Stimulated activated naive CD8-positive, alpha-beta T cell treated with anti-CD3 and anti-CD28 coated beads, Interleukin-15, amount 100 ng/mL, for 72 hours (primary cell): ENCODE measurements at regions not wholly inside any gene's neighbourhood (a gene's known extent, or its start where the extent isn't known, plus 50 kb on each side); places are given as distances from the start of the nearest gene placed in this dataset.
A peak's percentile ranks its signal among the peaks of the same experiment; 100 is the strongest.

Experiments
- ATAC-seq: fragments of 150-1000 bp; cut with Tn5 transposase; 2 replicates; pipeline ENCODE4 v1.10.0; 2021; ENCODE audit warnings: mild to moderate bottlenecking, moderate library complexity
- DNase-seq, 2 donors: peaks; one replicate each; pipeline ENCODE4 v3.0.0; 2021 to 2022
- H3K27ac Mint-ChIP-seq, 2 donors: one replicate each; pipeline ENCODE4 v1.8.0; 2022; ENCODE audit warnings: mild to moderate bottlenecking in 2 of 2, mixed read lengths in 2 of 2, moderate library complexity in 2 of 2
- H3K27me3 Mint-ChIP-seq: one replicate; pipeline ENCODE4 v1.8.0; 2022; ENCODE audit warnings: mixed read lengths
- H3K4me1 Mint-ChIP-seq: one replicate; pipeline ENCODE4 v1.8.0; 2022; ENCODE audit warnings: mild to moderate bottlenecking, mixed read lengths
- H3K4me3 Mint-ChIP-seq, 2 donors: one replicate each; pipeline ENCODE4 v1.8.0; 2022; ENCODE audit warnings: mild to moderate bottlenecking in 2 of 2, mixed read lengths in 2 of 2, moderate library complexity in 1 of 2
- H3K9me3 Mint-ChIP-seq, 2 donors: one replicate each; pipeline ENCODE4 v1.8.0; 2022; ENCODE audit warnings: mixed read lengths in 2 of 2

DNA sequence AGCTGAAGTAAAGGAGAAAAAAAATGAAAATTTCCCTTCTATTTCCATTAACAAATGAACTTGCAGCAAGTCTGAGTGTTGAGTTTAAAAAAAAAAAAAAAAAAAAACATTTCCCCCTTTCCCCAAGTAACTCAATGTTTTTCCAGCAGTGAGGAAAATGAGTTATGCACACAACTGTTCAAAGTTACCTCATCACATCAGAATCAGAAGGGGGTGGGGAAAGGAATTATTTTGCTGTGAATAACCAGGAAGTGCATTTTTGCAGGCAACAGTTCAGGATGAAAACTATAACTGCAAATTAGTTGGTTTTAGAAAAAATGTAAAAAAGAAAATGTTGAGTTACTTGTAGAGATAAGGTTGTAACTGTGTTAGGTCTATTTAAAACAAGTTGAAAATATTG is 568.9 kb upstream of the CITED2 start:
- no peaks in the 10 kb centered on the region for H3K9me3 Mint-ChIP-seq
- ATAC-seq (no peak), DNase-seq (no peak)
- no peaks in the 10 kb centered on the region for H3K4me1 Mint-ChIP-seq
- H3K27ac Mint-ChIP-seq, result no peak overlapping the region
- H3K4me3 Mint-ChIP-seq, result no peak overlapping the region
- peaks cover 10% of the 10 kb centered on the region for H3K27me3 Mint-ChIP-seq

DNA sequence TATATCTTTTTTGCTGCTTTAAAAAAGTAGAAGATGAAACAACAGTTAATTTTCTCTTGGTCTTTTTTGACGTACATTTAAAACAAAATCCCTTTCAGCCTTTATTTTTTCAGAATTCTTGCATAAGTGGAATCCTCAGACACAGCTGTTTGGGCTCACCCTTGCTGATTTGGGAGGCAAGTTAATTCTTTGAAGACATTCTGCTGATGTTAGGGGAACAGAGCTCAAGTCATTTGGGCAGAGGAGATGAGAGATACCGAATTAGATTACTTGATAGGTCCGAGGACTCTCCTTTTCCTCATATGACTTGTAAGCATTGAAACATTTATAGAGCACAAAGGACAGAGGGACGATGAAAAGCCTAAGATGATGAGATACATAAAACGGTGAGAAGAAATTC is 567.9 kb upstream of the CITED2 start:
- no peak overlapping the region for H3K4me3 Mint-ChIP-seq
- DNase-seq (no peak), ATAC-seq (no peak)
- H3K27ac Mint-ChIP-seq, result peak overlapping the region in 1 of 2 donors; percentile 50
- peaks cover 10% of the 10 kb centered on the region for H3K27me3 Mint-ChIP-seq
- no peaks in the 10 kb centered on the region for H3K9me3 Mint-ChIP-seq
- H3K4me1 Mint-ChIP-seq, result no peaks in the 10 kb centered on the region

DNA sequence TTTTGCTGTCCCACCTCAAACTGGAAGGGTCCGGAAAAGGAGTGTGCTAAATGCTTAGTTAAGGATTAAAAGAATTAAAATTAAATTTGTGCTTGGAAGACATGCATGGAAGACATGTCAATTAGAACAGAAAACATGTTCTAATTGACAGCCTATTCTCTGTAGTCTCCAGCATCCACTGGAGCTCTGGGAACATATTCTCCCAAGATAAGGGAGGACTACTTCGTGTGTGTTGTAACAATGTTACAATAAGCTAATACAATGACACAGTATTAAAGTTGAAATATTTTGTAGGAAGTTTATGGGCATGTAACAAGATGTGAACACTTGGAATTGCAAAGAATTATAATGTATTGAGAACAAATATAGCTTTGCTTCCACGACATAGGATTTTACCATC is 567.4 kb upstream of the CITED2 start:
- Mint-ChIP-seq H3K4me1 (no peaks in the 10 kb centered on the region), H3K27me3 (peaks cover 10% of the 10 kb centered on the region), H3K9me3 (no peaks in the 10 kb centered on the region), H3K4me3 (no peak overlapping the region), H3K27ac (no peak overlapping the region)
- DNase-seq, result no peak
- ATAC-seq, result no peak

DNA sequence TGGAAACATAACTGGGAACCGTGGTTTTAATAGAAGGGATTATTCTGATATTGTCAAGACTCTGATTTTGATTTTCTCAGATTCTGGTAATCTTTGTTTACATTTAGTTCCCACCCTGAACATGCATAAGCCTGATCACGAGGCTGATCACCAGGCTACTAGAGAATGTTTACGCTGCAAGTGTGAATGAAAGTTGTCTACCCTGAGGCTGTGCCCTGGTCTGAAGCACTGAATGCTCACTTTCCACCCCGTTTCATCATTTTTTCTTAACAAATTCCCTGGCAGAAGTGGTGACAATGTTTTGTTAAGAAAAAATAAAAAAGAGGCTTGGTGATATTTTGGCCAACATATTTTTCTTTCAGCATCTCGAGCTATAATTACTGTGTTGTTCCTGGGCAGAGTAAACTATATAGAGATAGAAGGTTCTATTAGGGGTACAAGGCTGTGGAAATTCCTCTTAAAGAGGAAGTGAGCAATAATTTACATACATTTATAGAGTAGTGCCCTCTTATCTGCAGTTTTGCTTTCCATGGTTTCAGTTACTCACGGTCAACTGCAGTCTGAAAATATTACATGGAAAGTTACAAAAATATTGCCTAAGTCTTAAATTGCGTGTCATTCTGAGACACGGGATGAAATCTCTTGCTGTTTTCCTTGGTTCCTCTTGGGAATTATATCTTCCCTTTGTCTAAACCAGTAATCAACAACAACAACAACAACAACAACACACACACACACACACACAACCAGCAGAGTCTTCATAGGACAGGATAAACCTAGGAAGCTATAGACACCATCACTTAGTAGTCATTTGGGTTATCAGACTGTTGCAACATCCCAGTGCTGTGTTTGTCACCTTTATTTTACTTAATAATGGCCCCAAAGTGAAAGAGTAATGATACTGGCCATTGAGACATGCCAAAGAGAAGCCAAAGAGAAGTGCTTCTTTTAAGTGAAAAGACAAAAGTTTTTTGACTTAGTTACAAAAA is 566.6 kb upstream of the CITED2 start:
- Mint-ChIP-seq H3K27me3 (peaks cover 10% of the 10 kb centered on the region), H3K27ac (no peak overlapping the region), H3K4me3 (no peak overlapping the region), H3K4me1 (no peaks in the 10 kb centered on the region), H3K9me3 (no peaks in the 10 kb centered on the region)
- ATAC-seq (no peak), DNase-seq (no peak)

DNA sequence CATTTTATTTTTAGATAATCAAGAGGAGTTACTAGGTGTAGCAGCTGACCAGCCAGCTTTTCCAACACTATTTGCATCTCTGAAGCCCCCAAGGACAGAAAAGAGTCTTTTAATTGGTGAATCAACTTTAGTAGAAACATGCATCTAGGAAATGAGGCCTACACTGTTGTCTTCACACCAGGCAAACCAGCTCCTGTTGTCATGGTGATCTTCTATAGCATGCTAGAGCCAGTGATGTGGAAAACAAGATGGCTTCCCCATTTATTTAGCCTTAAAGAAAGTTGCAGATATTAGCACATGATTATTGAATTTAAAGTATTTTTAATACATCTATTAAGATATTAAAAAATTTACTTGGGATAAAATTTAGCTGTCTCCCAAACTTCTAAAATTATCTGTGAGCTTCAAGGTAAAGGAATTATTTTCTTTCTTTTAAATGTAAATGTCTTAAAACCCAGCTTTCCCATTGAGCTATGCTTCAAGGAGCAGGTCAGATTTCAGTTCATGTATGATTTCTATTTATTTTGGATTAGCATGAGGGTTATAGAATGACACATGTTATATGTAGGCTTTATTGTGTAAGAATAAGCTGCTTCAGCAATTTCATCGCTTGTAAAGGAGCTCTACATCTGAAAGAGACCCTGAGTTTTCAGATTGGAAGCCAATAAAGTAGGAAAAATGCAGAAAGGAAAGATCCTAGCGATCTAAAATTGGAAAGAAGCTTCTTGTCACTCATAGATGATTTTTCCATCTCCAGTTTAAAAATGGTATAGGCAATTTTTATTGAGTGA is 564.9 kb upstream of the CITED2 start:
- ATAC-seq, result no peak
- H3K9me3 Mint-ChIP-seq, result no peaks in the 10 kb centered on the region
- H3K27me3 Mint-ChIP-seq, result peaks cover under 1% of the 10 kb centered on the region
- DNase-seq, result no peak
- H3K4me3 Mint-ChIP-seq, result no peak overlapping the region
- H3K27ac Mint-ChIP-seq, result no peak overlapping the region
- H3K4me1 Mint-ChIP-seq, result no peaks in the 10 kb centered on the region

DNA sequence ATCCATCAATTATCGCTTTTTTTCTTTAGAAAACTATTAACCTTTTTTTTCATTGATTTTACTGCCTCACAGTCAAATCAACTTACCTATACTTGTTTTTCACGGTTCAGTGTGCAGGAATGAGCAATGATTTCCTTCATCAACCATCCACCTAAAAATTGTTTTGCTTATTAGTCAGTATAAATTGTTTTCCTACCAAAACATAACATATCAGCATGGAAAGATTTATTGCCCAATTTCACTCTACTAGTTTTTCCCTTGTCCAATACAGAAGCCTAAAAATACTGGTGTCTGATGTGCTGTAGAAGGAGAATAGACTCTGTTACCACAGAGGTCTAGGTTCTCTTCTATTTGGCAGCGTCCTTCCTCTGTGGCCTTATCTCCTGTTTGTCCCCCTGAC is 558.2 kb upstream of the CITED2 start:
- Mint-ChIP-seq H3K9me3 (no peaks in the 10 kb centered on the region), H3K4me1 (no peaks in the 10 kb centered on the region), H3K27me3 (no peaks in the 10 kb centered on the region), H3K27ac (no peak overlapping the region), H3K4me3 (no peak overlapping the region)
- ATAC-seq, result no peak
- DNase-seq, result no peak

DNA sequence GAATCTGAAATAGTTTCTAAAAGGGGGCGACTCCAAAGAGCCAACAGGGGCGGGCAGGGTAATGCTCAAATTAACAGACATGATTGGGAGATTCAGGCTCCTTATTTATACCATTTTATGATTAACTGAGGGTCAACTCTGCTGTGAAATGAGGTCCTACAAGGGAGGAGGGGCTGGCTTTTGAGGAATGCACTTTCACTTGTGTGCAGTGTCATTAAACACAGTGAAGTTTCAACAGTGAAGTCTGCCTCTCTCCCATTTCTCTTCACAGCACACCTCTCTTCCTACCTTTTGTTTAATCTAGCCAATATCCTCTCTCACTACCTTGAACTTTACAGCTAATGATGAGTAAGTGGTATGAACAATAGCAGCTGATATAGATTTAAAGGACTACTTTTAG is 557.3 kb upstream of the CITED2 start:
- Mint-ChIP-seq H3K4me1 (no peaks in the 10 kb centered on the region), H3K9me3 (no peaks in the 10 kb centered on the region), H3K27me3 (no peaks in the 10 kb centered on the region), H3K27ac (no peak overlapping the region), H3K4me3 (no peak overlapping the region)
- DNase-seq (no peak), ATAC-seq (no peak)

DNA sequence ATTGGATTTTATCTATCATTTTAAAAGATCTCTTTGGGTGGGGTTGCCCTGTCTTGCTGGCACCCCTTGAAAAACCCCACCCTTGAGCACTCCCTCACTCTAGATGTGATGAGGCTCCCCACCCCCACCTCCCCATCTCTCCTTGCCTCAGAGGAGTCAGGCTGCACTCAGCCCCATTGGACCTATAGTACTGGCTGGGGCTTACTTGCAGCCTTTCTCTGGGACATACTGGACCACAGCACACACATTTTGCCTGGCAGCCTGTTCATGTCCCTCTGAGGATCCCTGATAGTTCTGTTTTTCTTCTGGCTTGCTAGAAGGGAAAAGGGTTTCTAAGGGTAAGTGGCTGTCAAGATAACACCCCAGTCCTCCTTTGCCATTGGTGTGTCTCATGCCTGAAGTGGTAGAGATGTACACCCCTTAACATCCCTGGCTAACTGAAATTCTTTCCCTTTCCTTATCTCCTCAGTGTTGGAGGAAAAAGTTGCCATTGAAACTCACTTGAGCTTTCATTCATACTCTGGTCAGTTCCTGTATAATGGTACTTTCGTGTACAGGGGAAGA is 553.4 kb upstream of the CITED2 start:
- no peak overlapping the region for H3K27ac Mint-ChIP-seq

DNA sequence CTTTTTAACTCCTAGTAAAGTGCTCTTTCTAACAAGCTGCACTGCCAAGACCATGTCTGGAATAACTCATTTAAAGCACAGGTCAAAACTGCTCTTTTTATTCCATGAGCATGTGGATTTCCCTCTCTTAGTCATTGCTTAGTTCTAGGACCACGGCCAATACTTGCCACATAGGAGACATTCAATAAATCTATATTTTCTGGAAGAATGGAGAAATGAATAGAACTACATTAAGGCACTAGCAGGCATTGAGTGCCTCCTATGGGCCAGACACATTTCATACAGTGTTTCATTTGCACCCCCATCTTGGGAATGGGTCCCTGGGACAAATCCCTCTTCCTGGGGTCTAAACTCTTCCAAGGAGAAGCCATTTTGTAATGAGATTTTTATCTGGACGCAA is 552.8 kb upstream of the CITED2 start:
- ATAC-seq, result no peak
- Mint-ChIP-seq H3K4me3 (no peak overlapping the region), H3K27ac (no peak overlapping the region), H3K4me1 (no peaks in the 10 kb centered on the region), H3K9me3 (no peaks in the 10 kb centered on the region), H3K27me3 (peaks cover 9% of the 10 kb centered on the region)
- DNase-seq, result no peak

More for the DNA sequence above, 553.4 kb upstream of the CITED2 start:
- DNase-seq (no peak), ATAC-seq (no peak)
- Mint-ChIP-seq H3K4me1 (no peaks in the 10 kb centered on the region), H3K9me3 (no peaks in the 10 kb centered on the region), H3K4me3 (no peak overlapping the region), H3K27me3 (peaks cover 8% of the 10 kb centered on the region)

DNA sequence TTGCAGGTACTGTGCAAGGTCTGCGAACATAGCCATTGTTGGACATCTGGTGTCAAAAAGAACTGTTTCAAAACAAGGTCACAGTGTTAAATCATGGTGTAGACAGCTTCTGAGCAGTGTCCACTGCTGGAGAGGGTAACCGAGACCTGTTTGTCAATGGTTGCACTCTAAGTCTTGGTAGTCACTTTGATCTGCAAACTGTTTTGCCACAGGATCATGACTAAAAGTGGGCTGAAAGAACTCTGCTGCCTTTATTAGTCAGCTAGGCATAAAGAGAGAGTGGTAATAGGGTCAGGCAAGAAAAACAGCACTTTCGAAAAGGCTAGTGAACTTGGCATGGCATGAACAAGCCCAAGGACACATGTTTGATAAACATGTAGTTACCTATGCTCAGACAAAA is 552.3 kb upstream of the CITED2 start:
- Mint-ChIP-seq H3K27me3 (peaks cover 14% of the 10 kb centered on the region), H3K4me1 (no peaks in the 10 kb centered on the region), H3K9me3 (no peaks in the 10 kb centered on the region), H3K4me3 (no peak overlapping the region), H3K27ac (no peak overlapping the region)
- ATAC-seq, result no peak
- DNase-seq, result no peak

DNA sequence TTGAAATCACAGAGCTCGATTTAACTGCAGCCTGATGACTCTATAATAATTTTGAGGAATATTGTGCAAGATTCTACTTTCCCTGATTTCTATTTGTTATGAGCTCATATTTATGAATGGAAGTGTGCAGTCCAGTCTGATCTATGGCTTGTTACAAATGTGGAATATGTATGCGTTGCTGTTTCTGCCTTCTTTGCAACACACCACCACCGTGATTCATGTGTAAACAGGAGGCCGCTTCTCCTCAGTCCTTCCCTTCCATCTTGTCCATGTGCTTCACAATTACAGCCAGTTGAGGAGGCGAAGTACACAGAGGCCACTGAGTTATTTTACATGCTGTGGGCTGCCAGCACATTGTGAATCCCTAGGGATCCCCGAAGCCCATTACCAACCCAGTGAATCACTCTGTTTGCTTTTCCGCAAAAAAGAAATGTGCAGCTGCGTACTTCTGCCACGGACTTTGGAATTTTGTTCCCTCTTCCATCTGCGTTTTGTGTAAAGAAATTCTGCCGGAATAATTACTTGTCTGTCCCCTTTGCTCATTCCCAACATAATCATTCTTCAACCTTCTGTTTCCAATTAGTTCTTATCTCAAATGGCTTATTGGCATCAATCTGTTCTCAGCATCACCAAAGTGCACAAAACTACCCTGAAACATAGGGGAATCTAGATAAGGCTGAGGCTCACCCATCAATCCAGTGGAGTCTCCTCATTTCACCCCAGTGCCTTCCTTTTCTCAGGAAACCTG is 551.6 kb upstream of the CITED2 start:
- no peak overlapping the region for H3K27ac Mint-ChIP-seq
- no peak overlapping the region for H3K4me3 Mint-ChIP-seq
- no peak for ATAC-seq
- DNase-seq, result no peak
- no peaks in the 10 kb centered on the region for H3K9me3 Mint-ChIP-seq
- H3K4me1 Mint-ChIP-seq, result no peaks in the 10 kb centered on the region
- H3K27me3 Mint-ChIP-seq, result peaks cover 20% of the 10 kb centered on the region

DNA sequence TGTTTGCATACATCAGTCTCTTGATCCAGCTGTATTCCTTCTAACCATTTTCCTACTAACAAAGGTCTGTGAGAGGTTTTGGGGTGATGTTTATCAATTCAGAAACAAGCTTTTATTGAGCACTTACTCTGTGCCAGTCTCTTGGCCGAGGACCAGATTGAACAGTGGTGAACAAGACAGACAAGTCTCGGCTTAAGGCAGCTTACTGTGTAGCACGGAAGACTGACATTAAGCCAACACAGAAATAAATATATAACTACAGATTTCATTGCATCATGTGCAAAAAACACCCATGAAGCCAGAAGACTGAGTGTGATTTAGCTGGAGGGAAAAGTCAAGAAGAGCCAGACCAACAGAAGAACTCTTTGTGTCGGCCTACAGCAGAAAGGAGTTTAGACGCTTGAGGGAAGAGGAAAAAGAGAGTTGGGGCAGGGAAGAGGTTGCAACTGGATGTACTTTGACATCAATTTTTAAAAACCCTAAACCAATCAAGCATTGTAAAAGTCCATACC is 549.6 kb upstream of the CITED2 start:
- Mint-ChIP-seq H3K4me1 (peaks cover 6% of the 10 kb centered on the region), H3K27me3 (peaks cover 36% of the 10 kb centered on the region), H3K4me3 (no peak overlapping the region), H3K27ac (no peak overlapping the region), H3K9me3 (no peaks in the 10 kb centered on the region)
- no peak for ATAC-seq
- DNase-seq, result no peak

DNA sequence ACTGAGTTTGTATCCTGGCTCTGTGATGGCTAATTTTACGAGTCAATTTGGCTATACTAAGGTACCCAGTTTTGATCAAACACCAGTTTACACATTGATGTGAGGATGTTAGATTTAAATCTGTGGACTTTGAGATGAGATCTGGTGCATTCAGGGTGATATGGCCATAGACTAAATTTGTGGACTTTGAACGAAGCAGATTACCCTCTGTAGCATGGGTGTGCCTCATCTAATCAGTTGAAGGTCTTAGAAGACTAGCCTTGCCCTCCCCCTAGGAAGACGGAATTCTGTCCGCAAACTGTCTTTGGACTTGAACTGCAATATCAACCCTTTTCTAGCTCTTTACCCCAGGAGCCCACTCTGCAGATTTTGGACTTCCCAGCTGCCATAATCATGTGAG is 547.8 kb upstream of the CITED2 start:
- peaks cover 48% of the 10 kb centered on the region for H3K27me3 Mint-ChIP-seq
- DNase-seq (no peak), ATAC-seq (no peak)
- no peak overlapping the region for H3K4me3 Mint-ChIP-seq
- peaks cover 6% of the 10 kb centered on the region for H3K4me1 Mint-ChIP-seq
- H3K27ac Mint-ChIP-seq, result no peak overlapping the region
- no peaks in the 10 kb centered on the region for H3K9me3 Mint-ChIP-seq

DNA sequence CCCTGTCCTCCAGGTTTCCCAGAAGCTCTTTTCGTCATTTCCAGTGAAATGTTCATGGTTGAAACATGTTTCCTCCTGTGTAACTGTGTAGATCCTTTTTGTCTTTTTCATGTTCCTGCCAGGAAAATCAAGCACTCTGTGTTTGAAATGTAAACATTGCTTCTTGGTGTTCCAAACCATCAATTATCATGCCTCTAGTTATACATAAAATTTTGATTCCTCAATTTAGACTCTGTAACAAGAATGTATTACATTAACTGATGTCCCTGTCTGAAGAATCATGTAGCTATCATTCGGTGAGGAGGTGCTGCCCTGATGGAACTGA is 546.3 kb upstream of the CITED2 start:
- DNase-seq, result no peak
- peaks cover 40% of the 10 kb centered on the region for H3K27me3 Mint-ChIP-seq
- no peaks in the 10 kb centered on the region for H3K9me3 Mint-ChIP-seq
- ATAC-seq, result no peak
- H3K4me3 Mint-ChIP-seq, result no peak overlapping the region
- H3K27ac Mint-ChIP-seq, result no peak overlapping the region
- H3K4me1 Mint-ChIP-seq, result peaks cover 6% of the 10 kb centered on the region

DNA sequence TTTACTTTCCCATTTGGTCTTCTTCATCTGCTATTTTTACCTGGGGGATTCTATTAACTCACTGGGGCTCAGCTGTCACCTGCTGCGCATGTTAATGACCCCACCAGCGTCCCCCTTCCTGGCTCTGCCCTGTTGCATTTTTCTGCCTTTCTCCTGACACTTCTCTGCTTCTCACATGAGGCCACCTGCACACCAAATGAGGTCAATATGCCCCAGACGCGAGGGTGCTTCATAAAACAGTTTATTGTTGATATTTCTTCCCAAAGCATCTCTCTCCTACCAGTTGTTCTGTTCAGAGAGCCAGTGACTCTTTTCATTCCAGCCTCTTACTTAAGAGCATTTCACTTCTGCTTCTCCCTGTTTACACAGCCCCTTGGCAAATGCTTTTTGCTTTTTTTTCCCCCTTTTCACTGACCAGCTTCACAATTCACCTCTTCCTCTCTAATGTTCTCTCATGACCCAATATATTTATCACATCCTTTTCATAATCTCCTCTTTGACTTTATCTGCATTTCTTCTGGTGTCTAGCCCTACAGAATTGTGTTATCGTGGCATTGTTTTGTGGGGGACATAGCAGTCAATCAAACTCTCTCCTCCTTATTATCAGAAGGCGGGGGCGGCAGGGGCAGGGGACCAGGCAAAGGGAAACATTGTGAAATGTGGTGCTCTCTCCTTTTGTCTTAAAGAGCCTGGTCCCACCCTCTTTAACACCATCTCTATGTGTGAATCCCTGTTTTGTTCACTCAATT is 545.8 kb upstream of the CITED2 start:
- peak overlapping the region in 1 of 2 donors; percentile 49 for H3K27ac Mint-ChIP-seq
- peaks cover 40% of the 10 kb centered on the region for H3K27me3 Mint-ChIP-seq
- DNase-seq (no peak), ATAC-seq (no peak)
- no peak overlapping the region for H3K4me3 Mint-ChIP-seq
- no peaks in the 10 kb centered on the region for H3K9me3 Mint-ChIP-seq
- H3K4me1 Mint-ChIP-seq, result peaks cover 6% of the 10 kb centered on the region
